ENCODE measurements at regions not wholly inside any gene's neighbourhood (a gene's known extent, or its start where the extent isn't known, plus 50 kb on each side); places are given as distances from the start of the nearest gene placed in this dataset.
A peak's percentile ranks its signal among the peaks of the same experiment; 100 is the strongest.

GRCh38 chr6:147722158-147722557 lies 213.7 kb downstream of the SAMD5 start:
- Histone ChIP-seq H3K4me3 (ENCODE audit: low read length) (no peak overlapping the region), H3K27me3 (ENCODE audit: control insufficient read depth, insufficient read depth, low read length, poor library complexity, severe bottlenecking) (no peaks in the 10 kb centered on the region), H3K27ac (ENCODE audit: low read depth, low read length) (no peak overlapping the region), H3K9me3 (ENCODE audit: control insufficient read depth, low read length) (no peaks in the 10 kb centered on the region), H3K9ac (ENCODE audit: extremely low read depth, low read length, poor library complexity, severe bottlenecking) (no peak overlapping the region), H3K36me3 (ENCODE audit: control insufficient read depth, insufficient read depth, low read length) (no peaks in the 10 kb centered on the region), H3K4me1 (ENCODE audit: control insufficient read depth, insufficient read depth, low read length) (no peaks in the 10 kb centered on the region)
- TF ChIP-seq, protein P1, sequence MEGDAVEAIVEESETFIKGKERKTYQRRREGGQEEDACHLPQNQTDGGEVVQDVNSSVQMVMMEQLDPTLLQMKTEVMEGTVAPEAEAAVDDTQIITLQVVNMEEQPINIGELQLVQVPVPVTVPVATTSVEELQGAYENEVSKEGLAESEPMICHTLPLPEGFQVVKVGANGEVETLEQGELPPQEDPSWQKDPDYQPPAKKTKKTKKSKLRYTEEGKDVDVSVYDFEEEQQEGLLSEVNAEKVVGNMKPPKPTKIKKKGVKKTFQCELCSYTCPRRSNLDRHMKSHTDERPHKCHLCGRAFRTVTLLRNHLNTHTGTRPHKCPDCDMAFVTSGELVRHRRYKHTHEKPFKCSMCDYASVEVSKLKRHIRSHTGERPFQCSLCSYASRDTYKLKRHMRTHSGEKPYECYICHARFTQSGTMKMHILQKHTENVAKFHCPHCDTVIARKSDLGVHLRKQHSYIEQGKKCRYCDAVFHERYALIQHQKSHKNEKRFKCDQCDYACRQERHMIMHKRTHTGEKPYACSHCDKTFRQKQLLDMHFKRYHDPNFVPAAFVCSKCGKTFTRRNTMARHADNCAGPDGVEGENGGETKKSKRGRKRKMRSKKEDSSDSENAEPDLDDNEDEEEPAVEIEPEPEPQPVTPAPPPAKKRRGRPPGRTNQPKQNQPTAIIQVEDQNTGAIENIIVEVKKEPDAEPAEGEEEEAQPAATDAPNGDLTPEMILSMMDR (conservative IDR thresholded peaks at IDR 0.05): no peak
- DNase-seq: no peak
- Mint-ChIP-seq H3K36me3 (ENCODE audit: low read depth) (no peaks in the 10 kb centered on the region), H3K4me1 (peaks cover 8% of the 10 kb centered on the region), H3K4me3 (no peak overlapping the region), H3K27me3 (ENCODE audit: insufficient read depth) (no peaks in the 10 kb centered on the region), H3K9me3 (peaks cover 2% of the 10 kb centered on the region), H3K27ac (no peak overlapping the region)
- 91 to 93% methylated on average over 3 to 4 of the region's 4 CpGs for WGBS, 2 experiments (ENCODE audit: insufficient coverage in 1 of 2, insufficient read length in 1 of 2)

DNA sequence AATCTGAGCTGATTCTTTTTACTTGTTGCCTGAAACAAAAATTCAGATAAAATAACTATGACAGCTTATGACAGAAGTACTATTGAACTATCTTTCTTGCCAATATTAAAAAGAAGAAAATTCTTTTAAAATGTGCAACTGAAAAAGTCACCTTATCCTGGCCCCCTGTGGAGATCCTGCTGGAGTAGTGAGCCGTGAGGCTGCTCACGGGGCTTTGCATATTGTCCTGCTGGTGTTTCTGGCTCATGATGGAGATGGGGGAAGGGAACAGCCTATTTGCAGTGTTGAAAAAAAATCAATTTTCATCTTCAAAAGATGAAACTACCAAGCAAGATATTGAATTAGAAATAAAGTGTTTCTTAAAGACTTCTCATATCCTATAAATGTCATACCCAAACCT lies 216.0 kb downstream of the SAMD5 start:
- no peaks in the 10 kb centered on the region for H3K36me3 ChIP-seq (ENCODE audit: control insufficient read depth, insufficient read depth, low read length)
- Mint-ChIP-seq H3K36me3 (ENCODE audit: low read depth) (no peaks in the 10 kb centered on the region), H3K9me3 (peaks cover 5% of the 10 kb centered on the region), H3K27me3 (ENCODE audit: insufficient read depth) (no peaks in the 10 kb centered on the region), H3K27ac (no peak overlapping the region), H3K4me1 (peaks cover 8% of the 10 kb centered on the region), H3K4me3 (no peak overlapping the region)
- H3K27me3 ChIP-seq (ENCODE audit: control insufficient read depth, insufficient read depth, low read length, poor library complexity, severe bottlenecking): no peaks in the 10 kb centered on the region
- H3K4me3 ChIP-seq (ENCODE audit: low read length): no peak overlapping the region
- peak; percentile 65 for DNase-seq
- no peak overlapping the region for H3K27ac ChIP-seq (ENCODE audit: low read depth, low read length)
- WGBS, 2 experiments (ENCODE audit: insufficient coverage in 1 of 2, insufficient read length in 1 of 2): 58% methylated on average over 2 of the region's 2 CpGs; no CpG with 5 or more reads in 1 of the 2 experiments
- H3K9me3 ChIP-seq (ENCODE audit: control insufficient read depth, low read length): peaks cover 4% of the 10 kb centered on the region
- no peaks in the 10 kb centered on the region for H3K4me1 ChIP-seq (ENCODE audit: control insufficient read depth, insufficient read depth, low read length)
- no peak overlapping the region for H3K9ac ChIP-seq (ENCODE audit: extremely low read depth, low read length, poor library complexity, severe bottlenecking)
- TF ChIP-seq, protein P1 (conservative IDR thresholded peaks at IDR 0.05): no peak

- no peak for DNase-seq
- Mint-ChIP-seq H3K27me3 (ENCODE audit: insufficient read depth) (no peaks in the 10 kb centered on the region), H3K4me1 (peaks cover 8% of the 10 kb centered on the region), H3K27ac (no peak overlapping the region), H3K36me3 (ENCODE audit: low read depth) (no peaks in the 10 kb centered on the region), H3K4me3 (no peak overlapping the region), H3K9me3 (peaks cover 5% of the 10 kb centered on the region)
- Histone ChIP-seq H3K4me1 (ENCODE audit: control insufficient read depth, insufficient read depth, low read length) (no peaks in the 10 kb centered on the region), H3K9ac (ENCODE audit: extremely low read depth, low read length, poor library complexity, severe bottlenecking) (no peak overlapping the region), H3K36me3 (ENCODE audit: control insufficient read depth, insufficient read depth, low read length) (no peaks in the 10 kb centered on the region), H3K27me3 (ENCODE audit: control insufficient read depth, insufficient read depth, low read length, poor library complexity, severe bottlenecking) (no peaks in the 10 kb centered on the region), H3K9me3 (ENCODE audit: control insufficient read depth, low read length) (peaks cover 4% of the 10 kb centered on the region), H3K4me3 (ENCODE audit: low read length) (no peak overlapping the region), H3K27ac (ENCODE audit: low read depth, low read length) (no peak overlapping the region)
- TF ChIP-seq, protein P1 (conservative IDR thresholded peaks at IDR 0.05): no peak
- WGBS, 2 experiments (ENCODE audit: insufficient coverage in 1 of 2, insufficient read length in 1 of 2): 96% methylated on average over 3 of the region's 3 CpGs; no CpG with 5 or more reads in 1 of the 2 experiments
Observed at GRCh38 chr6:147726342-147726741, 217.9 kb downstream of the SAMD5 start.

Measured in endodermal cell (in vitro differentiated cells).